Anterior cingulate cortex (tissue), 58 donors: ENCODE measurements at regions not wholly inside any gene's neighbourhood (a gene's known extent, or its start where the extent isn't known, plus 50 kb on each side); places are given as distances from the start of the nearest gene placed in this dataset.

Experiments
- DNase-seq, 58 donors: peaks; one replicate each; lab custom pipeline; 2025; lab: John Stamatoyannopoulos, UW

DNA sequence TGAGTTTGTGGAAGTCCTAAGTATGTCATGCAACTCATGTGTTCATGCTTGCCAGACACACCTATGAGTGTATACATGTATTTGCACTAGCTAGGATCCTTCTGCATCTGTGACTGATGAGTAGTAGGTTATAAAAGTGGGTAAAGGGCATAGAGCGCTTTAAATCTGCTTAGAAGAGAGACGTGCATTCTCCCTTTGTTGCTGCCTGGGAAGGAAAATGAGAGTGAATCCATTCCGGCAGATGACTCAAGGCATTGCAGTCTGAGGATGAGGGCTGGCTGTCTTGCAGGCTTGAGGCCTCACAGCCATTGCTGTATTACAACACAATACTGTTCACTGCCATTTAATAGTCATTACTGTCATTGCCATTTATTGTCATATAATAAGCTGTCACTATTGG lies 120.8 kb upstream of the UMPS start:
- no peak for DNase-seq

DNA sequence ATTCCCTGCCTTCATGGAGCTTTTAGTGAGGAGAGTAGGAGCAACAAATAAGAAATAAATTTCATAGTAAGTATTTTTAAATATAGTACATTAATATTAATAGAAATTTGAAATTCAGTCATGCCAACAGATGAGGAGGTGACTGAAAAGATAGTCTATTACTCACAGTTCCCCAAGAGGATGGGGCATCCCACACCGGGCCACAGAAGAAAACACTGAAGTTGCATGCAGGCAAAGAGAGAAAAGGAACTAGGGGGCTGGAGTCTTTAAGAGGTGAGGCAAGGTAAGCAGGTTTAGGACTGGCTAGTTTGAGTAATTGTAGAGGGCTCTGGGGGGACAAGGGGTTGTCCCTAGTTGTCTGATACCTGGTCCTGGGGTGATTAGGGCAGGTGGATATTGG lies 120.1 kb upstream of the UMPS start:
- no peak for DNase-seq

DNA sequence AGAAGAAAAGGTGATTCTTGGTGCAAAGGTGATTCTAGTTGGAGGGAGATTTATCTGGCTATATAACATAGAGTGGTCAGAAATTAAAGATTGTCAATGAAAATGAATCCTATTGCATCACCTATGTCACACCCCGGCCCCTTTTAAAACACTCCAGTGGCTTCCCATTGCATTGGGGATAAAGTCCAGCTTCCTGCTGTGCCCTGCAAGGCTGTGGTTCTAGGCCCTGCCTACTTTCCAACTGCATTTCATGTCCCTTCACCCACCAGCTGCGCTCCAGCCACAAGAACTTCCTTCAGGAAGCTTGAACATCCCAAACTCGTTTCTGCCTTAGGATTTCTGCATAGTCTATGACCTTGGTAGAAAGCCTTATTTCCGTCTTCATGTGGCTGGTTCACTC lies 118.7 kb upstream of the UMPS start:
- DNase-seq = no peak

DNA sequence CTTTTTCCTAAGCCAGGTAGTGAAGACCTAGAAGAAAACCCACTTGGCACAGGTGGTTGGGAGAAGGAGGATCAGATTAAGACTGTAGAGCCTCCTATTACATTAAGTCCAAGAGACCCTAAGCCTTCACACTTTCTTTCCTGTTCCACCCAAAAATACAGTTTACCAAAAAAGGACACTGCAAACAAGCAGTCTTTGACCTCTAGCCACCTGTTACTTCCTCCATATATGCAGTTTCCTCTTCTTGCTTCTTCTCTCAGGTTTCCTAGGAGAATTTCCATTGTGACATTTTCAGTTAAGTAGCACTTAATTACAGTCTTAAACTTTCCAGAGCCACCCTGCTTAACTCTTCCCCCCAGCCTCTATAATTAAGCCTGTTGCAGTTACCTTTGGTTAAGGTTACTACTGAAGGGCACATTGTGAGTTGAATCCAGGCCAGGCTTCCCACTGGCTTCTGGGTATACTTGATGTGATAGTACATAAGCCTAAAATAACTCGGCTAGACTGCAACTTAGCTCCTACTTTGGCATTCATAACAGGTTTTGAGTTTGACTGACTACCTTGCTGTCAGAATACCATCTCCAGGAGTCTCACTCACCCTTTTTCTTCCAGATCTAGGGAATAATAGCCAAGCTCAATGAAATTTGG lies 114.2 kb upstream of the UMPS start:
- no peak for DNase-seq

DNA sequence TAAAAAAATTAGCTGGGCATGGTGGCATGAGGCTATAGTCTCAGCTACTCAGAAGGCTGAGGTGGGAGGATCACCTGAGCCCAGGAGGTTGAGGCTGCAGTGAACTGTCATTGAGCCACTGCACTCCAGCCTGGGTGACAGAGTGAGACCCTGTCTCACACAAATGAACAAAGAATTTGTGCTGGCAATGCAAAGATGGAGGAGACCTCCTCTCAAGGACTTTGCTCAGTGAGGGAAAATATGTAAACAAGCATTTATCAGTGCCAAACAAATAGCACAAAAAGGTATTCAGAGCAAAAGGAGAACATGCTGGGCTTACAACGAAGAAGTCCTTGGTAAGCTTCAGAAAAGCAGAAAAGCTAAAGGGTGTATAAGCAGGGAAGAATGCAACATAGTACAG lies 113.1 kb upstream of the UMPS start:
- no peak for DNase-seq

DNA sequence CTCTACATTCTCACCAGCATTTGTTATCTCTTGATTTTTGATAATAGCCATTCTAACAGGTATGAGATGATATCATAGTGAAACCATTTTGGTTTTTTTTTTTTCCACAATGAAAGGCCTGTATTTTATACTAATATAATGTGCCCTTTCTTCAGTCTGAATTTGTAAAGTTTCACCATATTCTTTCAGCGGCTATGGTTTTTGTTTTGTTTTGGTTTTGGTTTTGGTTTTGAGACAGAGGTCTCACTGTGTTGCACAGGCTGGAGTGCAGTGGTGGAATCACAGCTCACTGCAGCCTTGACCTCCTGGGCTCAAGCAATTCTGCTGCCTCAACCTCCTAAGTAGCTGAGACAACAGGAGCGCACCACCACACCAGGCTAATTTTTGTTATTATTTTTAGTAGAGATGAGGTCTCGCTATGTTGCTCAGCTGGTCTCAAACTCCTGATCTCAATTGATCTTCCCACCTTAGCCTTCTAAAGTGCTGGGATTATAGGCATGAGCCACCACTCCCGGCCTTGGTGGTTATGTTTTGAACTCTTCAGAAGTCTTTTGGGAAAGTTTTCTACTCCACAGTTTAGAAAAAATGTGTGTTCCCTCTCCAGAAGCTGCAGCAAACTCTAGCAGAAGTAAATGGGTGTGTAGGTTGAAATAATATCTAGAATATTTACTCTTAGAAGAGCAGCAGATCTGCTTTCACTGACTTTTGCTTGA lies 110.2 kb upstream of the UMPS start:
- DNase-seq = no peak

DNA sequence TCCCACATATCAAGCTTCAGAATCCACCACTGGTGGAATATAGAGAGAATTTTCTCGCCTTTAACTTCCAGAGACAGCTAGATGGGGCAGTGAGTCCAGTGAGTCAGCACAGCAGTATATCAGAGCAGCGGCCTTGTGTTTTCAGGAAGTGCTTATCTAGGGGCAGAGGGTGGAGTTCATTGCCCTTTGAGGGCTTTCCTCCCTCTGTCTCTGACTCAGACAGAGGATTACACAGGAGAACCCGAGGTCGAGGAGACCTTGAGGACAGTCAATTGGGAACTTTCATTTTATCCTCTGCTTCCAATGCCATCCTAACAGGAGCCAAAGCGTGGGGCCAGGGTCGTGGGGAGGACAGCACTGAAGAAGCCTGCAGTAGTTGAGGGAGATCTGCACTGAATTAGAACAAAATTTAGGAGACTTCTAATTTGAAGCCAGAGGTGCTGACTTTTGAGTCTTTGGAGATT lies 109.6 kb upstream of the UMPS start:
- no peak for DNase-seq

DNA sequence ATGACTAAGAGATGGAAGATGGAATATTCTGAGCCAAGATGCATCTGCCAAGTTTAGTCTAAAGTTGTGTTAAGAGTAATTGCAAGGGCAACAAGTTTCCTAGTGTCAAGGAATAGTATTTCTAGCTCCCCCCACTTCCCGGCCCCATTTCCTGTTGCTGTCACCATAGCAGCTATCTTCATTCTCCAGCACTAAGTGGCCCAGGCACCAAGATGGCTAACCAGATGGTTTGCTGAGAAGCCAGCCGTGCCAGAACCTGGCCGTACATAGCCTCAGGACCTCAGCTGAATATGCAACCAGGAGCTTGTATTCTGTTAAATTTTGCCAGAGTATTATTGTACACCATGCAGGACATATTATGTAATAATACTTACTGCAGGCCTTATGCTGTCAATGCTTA lies 108.8 kb upstream of the UMPS start:
- peak in 1 of 58 donors; percentile 11 for DNase-seq

DNA sequence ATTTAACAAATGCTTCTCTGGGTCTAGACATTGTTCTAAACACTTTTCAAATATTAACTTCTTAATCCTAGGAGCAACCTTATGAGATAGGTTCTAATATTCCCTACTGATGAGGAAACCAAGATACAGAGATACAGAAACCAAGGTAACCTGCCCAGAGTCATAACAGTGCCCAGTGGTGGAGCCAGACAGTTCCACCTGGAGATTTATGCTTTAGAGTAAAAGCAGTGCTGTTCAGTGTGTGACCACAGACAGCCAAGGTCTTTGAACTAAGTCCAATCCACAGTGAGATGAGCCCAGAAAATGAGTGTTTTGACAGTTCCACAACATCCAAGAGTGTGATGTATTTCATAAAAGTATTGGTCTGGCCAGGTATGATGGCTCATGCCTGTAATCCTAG lies 105.2 kb upstream of the UMPS start:
- DNase-seq = no peak

DNA sequence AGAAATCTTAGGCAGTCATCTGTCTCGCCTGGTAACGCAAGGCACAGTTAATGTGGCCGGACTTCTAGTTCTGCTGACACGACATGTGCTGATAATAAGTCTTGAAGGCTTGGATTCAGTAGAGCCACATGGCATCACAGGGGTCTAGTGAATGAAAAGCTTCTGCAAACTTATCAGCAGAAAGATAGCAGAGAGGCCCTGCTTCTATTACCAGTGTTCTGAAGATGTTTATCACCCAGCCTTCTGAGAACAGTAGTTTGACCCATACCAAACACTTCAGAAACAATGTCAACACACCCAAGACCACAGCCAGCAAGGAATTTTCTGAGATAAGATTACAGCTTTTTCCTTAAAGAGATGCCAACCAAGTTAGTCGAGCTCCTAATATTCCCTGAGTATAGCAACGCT lies 102.7 kb upstream of the UMPS start:
- DNase-seq = no peak

DNA sequence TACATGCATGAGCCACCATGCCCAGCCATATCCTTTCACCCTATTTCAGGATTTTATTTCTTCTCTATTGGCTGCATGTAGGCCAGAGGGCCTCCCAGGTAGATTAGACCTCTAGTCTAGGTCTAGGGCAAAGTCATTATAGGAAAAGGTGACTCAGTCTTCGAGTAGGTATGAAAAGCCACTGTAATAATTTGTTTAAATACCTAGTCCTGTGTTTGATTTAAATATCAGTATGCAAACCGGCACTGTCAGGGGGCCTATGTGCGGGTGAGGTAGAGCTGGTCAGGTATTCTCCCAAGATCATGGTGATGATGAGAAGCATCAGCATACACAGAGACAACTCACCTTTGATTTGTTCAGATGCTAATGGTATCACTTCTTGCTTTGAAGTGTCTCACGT lies 101.4 kb upstream of the UMPS start:
- DNase-seq = no peak

DNA sequence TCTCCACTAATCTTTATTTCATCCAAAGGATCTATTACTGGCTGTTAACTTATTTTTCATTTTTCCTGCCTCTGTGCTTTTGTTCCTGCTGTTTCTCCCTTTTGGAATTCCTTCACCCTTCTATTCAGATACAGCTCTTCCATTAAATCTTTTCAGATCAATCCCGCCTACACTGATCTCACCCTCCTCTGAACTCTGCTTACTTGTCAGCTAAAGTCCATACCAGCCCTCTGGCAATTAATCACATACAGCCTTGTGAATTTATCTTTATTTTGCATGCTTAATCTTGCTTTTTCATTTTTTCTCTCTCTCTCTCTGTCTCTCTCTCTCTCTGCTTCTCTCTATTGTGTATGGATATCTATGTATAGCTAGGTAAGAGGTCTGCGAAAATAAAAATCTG lies 100.8 kb upstream of the UMPS start:
- no peak for DNase-seq

DNA sequence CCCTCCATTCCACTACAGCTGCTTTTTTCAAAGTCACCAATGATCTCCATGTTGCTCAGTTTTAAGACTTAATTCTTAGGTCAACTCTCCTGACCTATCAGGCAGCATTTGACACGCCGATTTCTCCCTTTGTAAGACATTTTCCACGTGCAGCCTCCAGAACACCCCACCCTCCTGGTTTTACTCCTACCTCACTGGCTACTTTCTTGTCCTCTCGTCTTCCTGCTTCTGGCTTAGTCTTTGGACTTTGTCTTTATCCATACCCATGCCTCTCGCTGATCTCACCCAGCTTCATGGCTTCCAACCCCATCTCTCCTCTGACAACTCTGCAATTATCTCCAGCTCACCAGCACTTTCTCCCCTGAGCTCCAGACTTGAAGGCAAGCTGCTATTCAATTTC lies 99.3 kb upstream of the UMPS start:
- no peak for DNase-seq

DNA sequence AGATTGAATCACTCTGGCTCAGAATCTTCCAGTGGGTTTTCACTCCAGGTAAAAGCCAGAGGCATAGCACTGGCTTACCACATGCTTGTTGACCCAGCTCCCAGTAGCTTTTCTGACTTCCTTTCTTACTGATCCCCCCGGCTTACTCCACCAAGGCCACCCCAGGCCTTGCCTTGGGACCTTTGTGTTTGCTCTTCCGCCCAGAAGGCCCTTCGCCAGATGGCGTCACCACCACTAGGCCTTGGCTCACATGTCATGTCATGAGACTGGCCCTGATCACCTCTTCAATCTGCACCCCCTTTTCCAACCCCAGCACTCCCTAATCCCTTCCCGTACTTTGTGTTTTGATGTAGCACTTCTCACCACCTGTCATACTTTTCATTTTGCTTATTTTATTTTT lies 98.5 kb upstream of the UMPS start:
- DNase-seq = no peak

DNA sequence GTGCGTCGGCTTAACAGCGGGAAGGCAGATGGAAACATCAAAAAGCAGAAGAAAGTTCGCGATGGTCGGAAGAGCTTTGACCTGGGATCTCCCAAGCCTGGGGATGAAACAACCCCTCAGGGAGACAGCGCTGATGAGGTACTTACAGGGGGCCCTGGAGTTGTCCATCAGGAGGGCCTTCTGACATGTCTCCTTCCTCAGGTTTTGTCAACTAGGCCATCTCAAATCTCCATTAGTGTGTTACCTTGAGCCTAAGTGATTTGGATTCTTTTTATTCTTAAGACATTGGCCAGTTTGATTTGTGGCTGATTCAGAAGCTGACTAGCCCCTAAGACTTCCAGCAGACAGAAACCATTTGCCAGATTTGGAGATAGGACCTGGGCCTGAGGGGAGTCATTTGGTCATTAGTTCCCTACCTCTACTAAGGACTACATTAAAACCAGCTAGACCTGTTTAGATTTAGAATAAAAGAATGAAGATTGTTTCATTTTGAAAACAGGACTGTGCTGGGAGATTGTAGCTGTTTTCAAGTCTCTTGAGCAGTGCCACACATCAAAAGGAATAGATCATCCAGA lies 97.6 kb upstream of the UMPS start:
- DNase-seq = no peak

DNA sequence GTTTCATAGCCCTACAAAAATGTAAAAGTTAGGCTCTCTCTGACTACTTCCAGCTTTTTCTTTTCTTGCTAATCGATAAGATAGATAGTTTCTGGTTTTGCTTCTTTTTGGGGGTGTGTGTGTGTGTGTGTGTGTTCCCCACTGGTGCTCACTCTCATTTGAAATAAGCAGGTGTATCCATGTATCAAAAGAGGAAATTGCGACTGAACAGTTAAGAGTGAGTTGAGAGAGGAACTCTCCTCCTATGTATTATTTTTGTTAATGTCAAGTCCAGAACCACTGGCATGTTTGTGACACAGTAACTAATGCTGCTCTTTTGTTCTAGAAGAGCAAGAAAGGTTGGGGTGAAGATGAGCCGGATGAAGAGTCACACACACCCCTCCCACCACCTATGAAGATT lies 96.7 kb upstream of the UMPS start:
- no peak for DNase-seq

DNA sequence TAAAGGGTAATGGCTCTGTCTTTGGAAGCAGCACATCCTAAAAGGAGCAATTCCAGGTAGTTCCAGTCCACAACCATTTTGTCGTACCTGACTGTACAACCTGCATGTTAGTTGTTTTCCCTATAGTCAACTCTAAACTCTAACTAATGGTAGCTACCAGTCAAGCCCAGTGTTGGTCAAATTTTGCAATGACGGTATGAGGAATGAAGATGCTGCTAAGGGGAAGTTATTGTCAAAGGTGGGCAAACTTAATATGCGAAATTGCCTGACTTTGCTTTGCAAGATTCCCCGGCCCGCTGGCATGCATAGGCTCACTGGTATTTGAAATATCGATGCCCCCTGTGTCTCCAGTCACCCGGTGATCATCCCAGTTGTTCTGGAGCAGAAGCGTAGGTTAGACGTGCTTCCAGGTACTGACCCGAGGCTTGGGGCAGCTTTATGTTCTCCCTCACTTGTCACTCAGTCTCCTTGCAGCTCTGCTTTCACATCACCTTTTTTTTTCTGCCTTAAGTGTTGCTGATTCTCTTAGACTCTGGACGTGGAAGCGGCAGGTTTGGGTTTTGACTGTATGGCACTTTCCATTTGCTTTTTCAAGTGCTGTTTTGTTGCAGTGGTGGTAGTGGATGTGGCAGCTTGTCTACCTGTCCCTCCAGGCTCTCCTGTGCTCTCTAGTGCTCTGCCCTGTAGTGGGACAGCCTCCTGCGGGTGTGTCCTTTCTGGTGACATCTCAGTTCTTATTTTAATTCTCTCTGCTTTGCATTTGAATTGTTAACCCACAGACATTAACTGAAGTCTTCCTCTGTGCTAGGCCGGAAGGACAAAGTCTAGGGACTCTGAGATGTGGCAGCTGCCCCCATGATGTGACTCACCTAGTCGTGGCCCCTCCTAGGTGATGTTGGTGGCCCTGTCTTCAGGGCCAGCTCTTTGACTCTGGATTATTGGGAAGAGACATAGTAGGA lies 95.8 kb upstream of the UMPS start:
- DNase-seq = no peak

DNA sequence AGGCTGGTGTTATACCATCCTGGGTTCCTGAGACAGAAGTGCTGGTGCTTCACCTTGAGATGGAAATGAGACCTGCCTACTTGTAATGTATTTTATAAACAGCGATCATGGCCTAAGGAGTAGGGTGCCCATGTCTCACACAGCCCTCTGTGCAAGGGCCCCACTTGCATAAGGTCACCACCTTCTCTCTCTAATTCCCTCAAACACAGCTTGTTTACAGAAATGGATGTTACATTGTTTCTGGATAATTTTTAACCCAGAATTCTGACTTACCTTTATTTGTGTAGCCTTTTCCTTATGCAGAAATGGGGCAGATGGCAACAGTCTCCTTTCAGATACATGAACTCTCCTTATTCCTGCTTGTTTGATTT lies 95.1 kb upstream of the UMPS start:
- DNase-seq = no peak

DNA sequence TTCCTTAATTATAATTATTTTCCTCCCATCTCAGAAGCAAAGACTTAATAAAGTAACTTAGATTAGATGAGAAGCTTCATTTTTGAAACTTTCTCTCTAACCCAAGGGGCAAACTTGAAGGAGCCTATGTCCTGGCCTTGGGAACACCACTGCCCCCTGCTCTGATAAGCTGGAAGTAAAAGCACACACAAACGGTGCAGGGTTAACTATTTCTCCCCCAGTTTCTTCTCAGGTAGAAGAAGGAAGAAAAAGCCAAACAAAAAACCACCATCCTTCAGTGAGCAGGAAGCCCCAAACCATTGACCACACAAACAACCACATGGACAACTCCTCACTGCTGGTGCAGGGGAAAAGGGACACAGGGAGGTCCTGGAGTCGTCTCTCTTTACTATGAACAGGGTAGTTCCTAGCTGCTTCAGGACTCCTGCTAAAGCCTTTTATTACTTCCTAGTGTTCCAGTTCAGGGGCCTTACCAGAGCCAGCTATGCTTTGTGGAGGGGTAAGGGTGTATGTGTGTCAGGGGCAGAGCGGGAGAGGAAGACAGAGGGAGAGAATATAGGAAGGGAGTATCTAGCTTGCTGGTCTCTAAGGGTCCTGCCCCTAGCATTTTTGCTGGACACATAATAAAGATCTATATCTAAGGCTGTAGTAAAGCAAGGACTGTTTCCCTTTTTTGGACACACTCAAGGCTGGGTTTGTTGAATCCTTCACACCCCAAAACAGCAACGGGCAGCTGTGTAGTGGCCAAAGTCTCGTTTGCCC lies 94.0 kb upstream of the UMPS start:
- no peak for DNase-seq

DNA sequence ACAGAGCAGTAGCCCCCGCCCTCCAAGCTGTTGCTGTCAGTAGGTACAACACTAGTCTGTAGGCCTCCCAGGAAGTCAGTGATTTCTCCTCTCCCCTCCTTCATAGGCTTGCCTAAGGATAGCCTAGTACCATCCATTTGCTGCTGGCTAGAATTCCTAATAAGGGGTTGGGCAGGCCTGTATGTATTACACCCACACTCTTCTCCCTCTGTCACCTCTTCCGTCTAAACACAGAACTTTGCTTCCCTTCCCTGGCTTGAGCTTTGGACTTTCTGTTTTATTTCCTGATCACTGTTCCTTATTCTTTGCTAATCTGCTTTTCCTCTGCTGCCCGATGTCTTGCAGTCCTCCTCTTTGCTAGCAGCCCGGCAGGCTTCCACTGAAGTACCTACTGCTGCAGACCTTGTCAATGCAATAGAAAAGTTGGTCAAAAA lies 93.4 kb upstream of the UMPS start:
- no peak for DNase-seq
